Large intestine (tissue), 3 donors: ENCODE measurements at regions not wholly inside any gene's neighbourhood (a gene's known extent, or its start where the extent isn't known, plus 50 kb on each side); places are given as distances from the start of the nearest gene placed in this dataset.
"Not testable (repeated sequence)": the region's sequence is repeated elsewhere in the genome, so short reads cannot be mapped to it uniquely, and the experiment has no call there.

ENCODE experiments used
- DNase-seq, 2 donors: peaks; one replicate each; pipeline versions ENCODE4 v3.0.0 to v3.0.0-alpha.2; 2013
- H3K27ac ChIP-seq: one replicate; pipeline ENCODE4 v1.5.1; 2013; ENCODE audit warnings: low read length
- H3K27me3 ChIP-seq: 2 replicates; pipeline ENCODE4 v1.6.1; 2013; ENCODE audit warnings: low read length; ENCODE audit not compliant: control insufficient read depth, insufficient read depth
- H3K36me3 ChIP-seq: 2 replicates; pipeline ENCODE4 v1.6.1; 2013; ENCODE audit warnings: low read length; ENCODE audit not compliant: control insufficient read depth, insufficient read depth
- H3K4me1 ChIP-seq: one replicate; pipeline ENCODE4 v1.6.1; 2013; ENCODE audit warnings: low read length; ENCODE audit not compliant: control insufficient read depth, insufficient read depth
- H3K4me3 ChIP-seq: one replicate; pipeline ENCODE4 v1.5.1; 2013; ENCODE audit warnings: low read length
- H3K9me3 ChIP-seq: one replicate; pipeline ENCODE4 v1.6.1; 2013; ENCODE audit warnings: mild to moderate bottlenecking, low read depth, low read length, moderate library complexity; ENCODE audit not compliant: control insufficient read depth
- WGBS: methylation state at CpG from one replicate; pipeline ENCODE4 v1.1.5; 2013; ENCODE audit warnings: low lambda C conversion rate; ENCODE audit not compliant: insufficient coverage; 5-methylcytosine and 5-hydroxymethylcytosine counted together

DNA sequence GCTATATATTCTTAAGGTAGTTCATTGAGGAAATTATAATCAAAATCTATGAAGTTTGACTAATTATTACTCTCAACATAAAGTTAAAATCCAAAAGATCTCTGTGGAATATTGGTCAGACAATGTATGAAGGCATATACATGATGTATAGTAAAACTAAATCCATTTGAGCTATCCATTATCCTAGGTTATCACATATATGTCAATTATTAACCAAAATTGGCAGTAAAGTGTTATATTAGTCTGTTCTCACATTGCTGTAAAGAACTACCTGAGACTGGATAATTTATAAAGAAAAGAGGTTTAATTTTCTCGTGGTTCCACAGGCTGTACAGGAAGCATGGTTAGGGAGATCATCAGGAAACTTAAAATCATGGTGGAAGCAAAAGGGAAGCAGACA is 511.7 kb upstream of the SGCD start:
- no peak overlapping the region for H3K27ac ChIP-seq
- no peaks in the 10 kb centered on the region for H3K36me3 ChIP-seq
- no CpG with 5 or more reads among the region's 1 CpG for whole genome bisulfite sequencing
- no peaks in the 10 kb centered on the region for H3K4me1 ChIP-seq
- H3K4me3 ChIP-seq: no peak overlapping the region
- H3K9me3 ChIP-seq: no peaks in the 10 kb centered on the region
- no peaks in the 10 kb centered on the region for H3K27me3 ChIP-seq
- no peak for DNase-seq

DNA sequence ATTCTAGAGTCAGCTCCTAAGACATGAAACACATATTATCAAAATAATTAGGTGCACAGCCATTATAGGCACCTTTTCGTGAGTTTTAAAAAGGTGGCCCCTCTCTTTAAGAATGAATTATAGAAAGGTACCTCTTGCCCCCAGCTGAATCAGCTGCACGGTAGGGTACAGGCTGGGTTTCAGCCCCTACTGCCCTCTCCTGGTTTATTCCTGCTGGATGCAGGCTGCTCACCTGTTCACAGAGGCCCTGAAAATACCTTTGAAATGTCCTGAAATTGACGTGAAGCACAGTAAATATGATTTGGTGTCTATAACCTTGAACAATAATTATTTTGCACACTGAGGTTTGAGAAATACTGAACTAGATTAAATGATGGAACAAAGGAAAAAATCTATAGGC is 504.8 kb upstream of the SGCD start:
- Histone ChIP-seq H3K36me3 (no peaks in the 10 kb centered on the region), H3K4me3 (no peak overlapping the region), H3K9me3 (no peaks in the 10 kb centered on the region), H3K27me3 (no peaks in the 10 kb centered on the region), H3K4me1 (no peaks in the 10 kb centered on the region), H3K27ac (no peak overlapping the region)
- no peak for DNase-seq
- no CpG with 5 or more reads among the region's 3 CpGs for WGBS

DNA sequence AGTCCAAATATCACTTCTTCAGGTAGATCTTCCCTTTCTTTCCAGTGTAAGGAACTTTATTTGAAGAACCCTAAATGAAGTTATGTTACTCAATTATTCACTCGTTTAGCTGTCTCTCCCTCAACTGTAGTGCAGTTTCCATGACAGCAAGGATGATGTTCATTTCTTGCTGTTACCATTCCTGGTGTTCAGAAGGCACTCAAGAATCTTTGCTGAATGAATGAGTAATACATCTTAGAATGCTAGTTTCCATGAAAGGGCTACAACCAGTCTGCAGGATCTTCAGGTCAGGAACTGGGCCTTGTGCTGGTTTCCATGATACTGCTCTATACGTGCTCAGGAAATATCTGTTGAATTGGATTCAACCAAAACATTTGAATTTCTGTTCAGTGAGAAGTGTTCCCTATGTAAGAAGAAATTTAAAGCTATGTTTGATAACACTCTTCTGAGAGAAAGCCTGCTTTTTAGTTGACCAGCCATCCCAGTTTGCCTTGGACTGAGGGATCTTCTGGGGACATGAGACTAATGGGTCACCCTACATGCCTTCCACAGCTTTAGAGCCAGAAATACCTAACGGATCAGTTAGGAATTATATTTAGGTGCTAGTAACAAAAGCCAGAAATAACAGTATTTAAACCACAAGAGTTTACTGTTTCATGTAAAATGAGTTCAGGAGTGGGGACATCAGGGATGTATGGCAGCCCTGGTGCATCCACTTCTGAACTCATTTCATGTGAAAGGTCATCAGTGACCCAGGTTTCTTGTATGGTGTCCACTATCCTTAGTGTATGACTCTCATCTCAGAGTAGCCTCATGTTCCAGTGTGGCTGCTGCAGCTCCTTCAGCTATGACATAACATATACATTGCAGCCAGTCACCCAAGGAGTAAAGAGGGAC is 500.1 kb upstream of the SGCD start:
- no peak overlapping the region for H3K27ac ChIP-seq
- no peaks in the 10 kb centered on the region for H3K9me3 ChIP-seq
- no peak for DNase-seq
- no peaks in the 10 kb centered on the region for H3K4me1 ChIP-seq
- no peaks in the 10 kb centered on the region for H3K36me3 ChIP-seq
- H3K4me3 ChIP-seq: no peak overlapping the region
- H3K27me3 ChIP-seq: no peaks in the 10 kb centered on the region
- WGBS: 80% methylated on average over 1 of the region's 3 CpGs

DNA sequence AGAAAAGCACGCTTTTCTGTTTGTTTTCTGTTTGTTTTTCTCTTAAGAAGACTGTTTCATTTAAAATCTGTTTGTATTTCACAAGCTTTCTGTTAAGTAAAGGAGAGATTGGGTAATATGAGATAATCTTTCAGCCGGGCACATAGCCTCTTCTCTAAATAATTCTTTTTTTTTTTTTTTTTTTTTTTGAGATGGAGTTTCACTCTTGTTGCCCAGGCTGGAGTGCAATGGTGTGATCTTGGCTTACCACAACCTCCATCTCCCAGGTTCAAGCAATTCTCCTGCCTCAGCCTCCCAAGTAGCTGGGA is 499.5 kb upstream of the SGCD start:
- WGBS: no CpG with 5 or more reads among the region's 2 CpGs
- not testable (repeated sequence) for H3K27ac ChIP-seq

DNA sequence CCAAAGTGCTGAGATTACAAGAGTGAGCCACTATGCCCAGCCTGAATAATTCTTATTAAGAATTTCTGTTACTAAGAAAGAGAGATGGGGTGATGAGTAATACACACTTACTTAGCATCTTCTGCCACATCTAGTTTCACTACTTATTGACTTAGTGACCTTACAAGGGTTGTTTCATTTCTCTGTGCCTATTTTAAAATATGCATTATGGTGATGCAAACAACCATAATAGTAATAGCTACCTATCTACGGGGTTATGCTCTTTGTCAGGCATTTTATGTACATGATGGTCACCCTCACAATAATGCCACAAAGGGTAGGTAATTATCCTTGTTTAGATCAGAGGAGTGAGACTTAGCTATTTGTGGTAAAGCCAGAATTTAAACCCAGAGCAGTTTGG is 499.0 kb upstream of the SGCD start:
- no peak for DNase-seq
- Histone ChIP-seq H3K4me3 (no peak overlapping the region), H3K27ac (no peak overlapping the region), H3K9me3 (no peaks in the 10 kb centered on the region), H3K27me3 (no peaks in the 10 kb centered on the region), H3K4me1 (no peaks in the 10 kb centered on the region), H3K36me3 (no peaks in the 10 kb centered on the region)
- WGBS: no CpG with 5 or more reads among the region's 1 CpG

More for the DNA sequence above, 499.5 kb upstream of the SGCD start:
- DNase-seq, H3K27me3 ChIP-seq, H3K36me3 ChIP-seq, H3K4me1 ChIP-seq, H3K9me3 ChIP-seq, H3K4me3 ChIP-seq: not testable (repeated sequence)

DNA sequence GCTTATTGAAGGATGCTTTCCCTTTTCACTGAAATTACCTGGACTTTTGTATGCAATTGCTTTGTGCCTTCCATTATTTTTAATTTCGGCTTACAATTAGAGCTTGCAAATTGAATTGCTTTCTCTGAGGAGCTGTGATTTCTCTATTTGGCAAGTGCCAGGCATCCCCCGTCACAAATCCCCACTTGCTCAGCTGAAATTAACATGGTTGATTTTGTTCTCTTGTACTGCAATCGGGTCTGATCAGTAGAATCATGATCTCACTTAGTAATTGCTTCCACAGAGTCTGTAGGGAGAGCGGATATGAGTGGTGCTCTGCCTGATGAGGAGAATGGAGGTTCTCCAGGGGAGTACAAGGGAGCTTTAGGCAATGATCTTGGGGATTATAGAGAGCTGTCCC is 495.5 kb upstream of the SGCD start:
- Histone ChIP-seq H3K9me3 (no peaks in the 10 kb centered on the region), H3K4me1 (no peaks in the 10 kb centered on the region), H3K27ac (no peak overlapping the region), H3K27me3 (no peaks in the 10 kb centered on the region), H3K36me3 (no peaks in the 10 kb centered on the region), H3K4me3 (no peak overlapping the region)
- 100% methylated on average over 1 of the region's 4 CpGs for WGBS
- no peak for DNase-seq

DNA sequence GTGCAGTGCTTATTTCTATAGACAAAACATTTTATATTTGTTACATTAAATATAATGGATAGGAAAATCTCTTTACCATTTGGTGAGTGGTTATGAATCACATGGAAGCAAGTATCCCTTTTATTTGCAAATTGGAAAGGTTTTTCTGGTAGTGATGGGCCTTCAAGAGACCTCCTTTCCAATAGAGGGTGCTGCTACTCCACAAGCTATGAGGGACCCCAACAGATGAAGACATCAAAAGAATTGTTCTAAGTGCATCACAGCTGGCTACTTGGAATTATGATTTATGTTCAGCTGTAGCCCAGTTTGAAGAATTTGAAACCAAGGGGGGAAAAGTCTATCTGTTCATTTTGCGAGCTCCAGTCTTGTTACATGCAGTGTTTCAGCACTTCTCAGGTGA is 493.7 kb upstream of the SGCD start:
- Histone ChIP-seq H3K4me3 (no peak overlapping the region), H3K27me3 (no peaks in the 10 kb centered on the region), H3K27ac (no peak overlapping the region), H3K4me1 (no peaks in the 10 kb centered on the region), H3K9me3 (no peaks in the 10 kb centered on the region), H3K36me3 (no peaks in the 10 kb centered on the region)
- no CpG with 5 or more reads among the region's 1 CpG for WGBS
- DNase-seq: no peak

DNA sequence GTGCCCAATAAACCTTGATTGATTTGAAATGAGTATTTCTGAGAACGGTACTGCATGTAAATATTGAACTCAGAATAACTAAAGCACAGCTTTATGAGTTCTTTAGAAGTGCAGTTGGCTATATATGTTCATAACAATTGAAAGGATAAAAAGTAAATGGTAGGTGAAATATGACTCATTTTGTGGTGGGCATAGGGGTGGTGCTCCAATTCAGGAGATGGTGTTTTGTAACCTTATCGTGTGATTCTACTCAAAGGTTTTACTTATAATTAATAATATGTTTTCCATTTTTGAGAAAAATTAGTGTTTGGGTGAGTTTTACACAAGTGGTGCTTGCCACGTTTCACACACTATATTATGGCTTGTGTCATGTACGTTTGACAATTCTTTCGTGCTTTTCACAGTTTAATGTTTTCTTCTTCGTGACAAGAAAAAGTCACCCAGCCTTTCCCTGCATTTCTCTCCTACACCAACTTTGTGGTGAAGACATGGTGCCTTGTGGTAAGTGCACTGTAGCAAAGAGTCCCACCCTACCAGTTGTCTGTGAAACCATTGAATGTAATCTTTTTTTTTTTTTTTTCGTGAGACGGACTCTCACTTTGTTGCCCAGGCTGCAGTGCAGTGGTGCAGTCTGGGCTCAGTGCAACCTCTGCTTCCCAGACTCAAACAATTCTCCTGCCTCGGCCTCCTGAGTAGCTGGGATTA is 492.5 kb upstream of the SGCD start:
- 95% methylated on average over 4 of the region's 9 CpGs for WGBS
- no peaks in the 10 kb centered on the region for H3K9me3 ChIP-seq
- DNase-seq: no peak
- H3K4me3 ChIP-seq: no peak overlapping the region
- H3K27ac ChIP-seq: no peak overlapping the region
- no peaks in the 10 kb centered on the region for H3K36me3 ChIP-seq
- no peaks in the 10 kb centered on the region for H3K4me1 ChIP-seq
- H3K27me3 ChIP-seq: no peaks in the 10 kb centered on the region

DNA sequence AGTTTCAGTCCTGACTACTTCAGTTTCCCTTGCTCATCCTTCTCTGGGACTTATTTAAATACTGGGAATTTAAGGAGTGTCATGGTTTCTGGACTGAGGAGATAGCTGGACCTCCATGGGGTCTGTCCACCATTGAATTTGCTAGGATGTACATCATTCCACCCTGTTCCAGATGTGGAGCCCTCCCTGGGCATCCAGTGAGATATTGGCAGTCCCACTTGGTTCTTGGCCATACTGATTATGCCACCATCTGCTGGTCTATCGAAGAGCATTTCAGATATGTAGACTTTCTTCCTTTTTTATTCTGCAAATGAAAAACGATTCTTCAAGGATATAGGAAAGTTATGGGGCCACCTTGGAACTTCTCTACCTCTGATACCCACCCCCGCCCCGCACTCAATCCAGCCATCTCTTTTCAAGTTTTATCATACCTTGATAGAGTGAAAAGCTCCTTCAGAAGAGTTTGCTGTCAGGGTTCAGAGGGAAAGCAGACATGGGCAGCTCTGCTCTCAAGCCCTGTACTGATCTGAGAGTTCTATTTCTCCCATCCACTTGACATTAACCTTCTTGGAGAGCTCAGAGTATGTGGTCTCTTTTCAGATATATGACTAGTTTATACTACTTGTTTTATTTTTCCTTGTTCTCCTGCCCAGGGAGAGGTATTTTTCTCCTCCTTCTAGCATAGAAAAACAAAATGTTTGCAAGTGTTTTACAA is 490.7 kb upstream of the SGCD start:
- H3K9me3 ChIP-seq: no peaks in the 10 kb centered on the region
- H3K36me3 ChIP-seq: no peaks in the 10 kb centered on the region
- H3K4me1 ChIP-seq: no peaks in the 10 kb centered on the region
- DNase-seq: no peak
- no peak overlapping the region for H3K27ac ChIP-seq
- no peaks in the 10 kb centered on the region for H3K27me3 ChIP-seq
- WGBS: 17% methylated on average over 1 of the region's 4 CpGs
- no peak overlapping the region for H3K4me3 ChIP-seq

DNA sequence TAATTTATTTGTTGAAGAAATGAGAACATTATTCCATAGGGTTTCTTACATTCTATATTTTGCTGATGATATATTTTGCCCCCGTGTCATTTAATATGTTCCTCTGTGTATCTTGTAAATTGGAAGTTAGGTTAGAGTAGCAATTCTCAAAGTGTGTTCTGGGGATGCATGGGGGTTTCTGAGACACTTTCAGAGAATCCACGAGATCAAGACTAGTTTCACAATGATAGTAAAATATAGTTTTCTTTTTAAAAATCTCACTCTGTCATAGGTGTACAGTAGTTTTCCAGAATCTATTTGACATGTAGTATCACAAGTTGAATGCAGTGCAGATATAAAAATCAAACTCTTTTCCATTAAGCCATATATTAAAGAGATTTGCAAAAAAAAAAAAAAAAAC is 488.6 kb upstream of the SGCD start:
- H3K36me3 ChIP-seq: no peaks in the 10 kb centered on the region
- H3K4me3 ChIP-seq: no peak overlapping the region
- no peak for DNase-seq
- no peaks in the 10 kb centered on the region for H3K9me3 ChIP-seq
- no peaks in the 10 kb centered on the region for H3K27me3 ChIP-seq
- H3K27ac ChIP-seq: no peak overlapping the region
- no CpG with 5 or more reads among the region's 2 CpGs for WGBS
- H3K4me1 ChIP-seq: no peaks in the 10 kb centered on the region
